ENCODE measurements at regions not wholly inside any gene's neighbourhood (a gene's known extent, or its start where the extent isn't known, plus 50 kb on each side); places are given as distances from the start of the nearest gene placed in this dataset.

GRCh38 chr4:83704786-83705185 is 168.9 kb downstream of the GPAT3 start:
- no peaks in the 10 kb centered on the region for H3K79me2 ChIP-seq (replicated peaks; ENCODE audit: insufficient read depth)
- Mint-ChIP-seq H3K27ac (no peak overlapping the region), H3K4me3 (no peak overlapping the region), H3K4me1 (peaks cover 24% of the 10 kb centered on the region), H3K9me3 (peaks cover 5% of the 10 kb centered on the region; the same call in 2 of the 3 replicates), H3K36me3 (ENCODE audit: low read depth) (peaks cover 4% of the 10 kb centered on the region; the same call in 2 of the 3 replicates), H3K27me3 (ENCODE audit: insufficient read depth, low read depth, poor library complexity) (no peaks in the 10 kb centered on the region)
- no peaks in the 10 kb centered on the region for H3K9me2 ChIP-seq (ENCODE audit: insufficient read depth)
- H3K27me3 ChIP-seq (ENCODE audit: insufficient read depth), result no peaks in the 10 kb centered on the region
- no peak for TF ChIP-seq ETS1 (IDR thresholded peaks at IDR 0.05)
- no peak for TF ChIP-seq EZH2phosphoT487 (IDR thresholded peaks at IDR 0.05; ENCODE audit: unreplicated experiment)
- no peak for TF ChIP-seq ZNF462 (CRISPR knock-in tag; IDR thresholded peaks at IDR 0.05)
- TF ChIP-seq ZNF331 (CRISPR knock-in tag; IDR thresholded peaks at IDR 0.05; ENCODE audit: low read depth), result no peak
- TF ChIP-seq NANOG (IDR thresholded peaks at IDR 0.05; ENCODE audit: borderline replicate concordance), result no peak
- TF ChIP-seq, protein P1, sequence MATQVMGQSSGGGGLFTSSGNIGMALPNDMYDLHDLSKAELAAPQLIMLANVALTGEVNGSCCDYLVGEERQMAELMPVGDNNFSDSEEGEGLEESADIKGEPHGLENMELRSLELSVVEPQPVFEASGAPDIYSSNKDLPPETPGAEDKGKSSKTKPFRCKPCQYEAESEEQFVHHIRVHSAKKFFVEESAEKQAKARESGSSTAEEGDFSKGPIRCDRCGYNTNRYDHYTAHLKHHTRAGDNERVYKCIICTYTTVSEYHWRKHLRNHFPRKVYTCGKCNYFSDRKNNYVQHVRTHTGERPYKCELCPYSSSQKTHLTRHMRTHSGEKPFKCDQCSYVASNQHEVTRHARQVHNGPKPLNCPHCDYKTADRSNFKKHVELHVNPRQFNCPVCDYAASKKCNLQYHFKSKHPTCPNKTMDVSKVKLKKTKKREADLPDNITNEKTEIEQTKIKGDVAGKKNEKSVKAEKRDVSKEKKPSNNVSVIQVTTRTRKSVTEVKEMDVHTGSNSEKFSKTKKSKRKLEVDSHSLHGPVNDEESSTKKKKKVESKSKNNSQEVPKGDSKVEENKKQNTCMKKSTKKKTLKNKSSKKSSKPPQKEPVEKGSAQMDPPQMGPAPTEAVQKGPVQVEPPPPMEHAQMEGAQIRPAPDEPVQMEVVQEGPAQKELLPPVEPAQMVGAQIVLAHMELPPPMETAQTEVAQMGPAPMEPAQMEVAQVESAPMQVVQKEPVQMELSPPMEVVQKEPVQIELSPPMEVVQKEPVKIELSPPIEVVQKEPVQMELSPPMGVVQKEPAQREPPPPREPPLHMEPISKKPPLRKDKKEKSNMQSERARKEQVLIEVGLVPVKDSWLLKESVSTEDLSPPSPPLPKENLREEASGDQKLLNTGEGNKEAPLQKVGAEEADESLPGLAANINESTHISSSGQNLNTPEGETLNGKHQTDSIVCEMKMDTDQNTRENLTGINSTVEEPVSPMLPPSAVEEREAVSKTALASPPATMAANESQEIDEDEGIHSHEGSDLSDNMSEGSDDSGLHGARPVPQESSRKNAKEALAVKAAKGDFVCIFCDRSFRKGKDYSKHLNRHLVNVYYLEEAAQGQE (IDR thresholded peaks at IDR 0.05; ENCODE audit: unreplicated experiment), result no peak
- no peak for TF ChIP-seq JUNB (IDR thresholded peaks at IDR 0.05; ENCODE audit: unreplicated experiment)
- TF ChIP-seq STAT1 (IDR thresholded peaks at IDR 0.05; ENCODE audit: unreplicated experiment), result no peak
- TF ChIP-seq EZH2 (IDR thresholded peaks at IDR 0.05; ENCODE audit: low read depth, unreplicated experiment), result no peak
- TF ChIP-seq, protein P2, sequence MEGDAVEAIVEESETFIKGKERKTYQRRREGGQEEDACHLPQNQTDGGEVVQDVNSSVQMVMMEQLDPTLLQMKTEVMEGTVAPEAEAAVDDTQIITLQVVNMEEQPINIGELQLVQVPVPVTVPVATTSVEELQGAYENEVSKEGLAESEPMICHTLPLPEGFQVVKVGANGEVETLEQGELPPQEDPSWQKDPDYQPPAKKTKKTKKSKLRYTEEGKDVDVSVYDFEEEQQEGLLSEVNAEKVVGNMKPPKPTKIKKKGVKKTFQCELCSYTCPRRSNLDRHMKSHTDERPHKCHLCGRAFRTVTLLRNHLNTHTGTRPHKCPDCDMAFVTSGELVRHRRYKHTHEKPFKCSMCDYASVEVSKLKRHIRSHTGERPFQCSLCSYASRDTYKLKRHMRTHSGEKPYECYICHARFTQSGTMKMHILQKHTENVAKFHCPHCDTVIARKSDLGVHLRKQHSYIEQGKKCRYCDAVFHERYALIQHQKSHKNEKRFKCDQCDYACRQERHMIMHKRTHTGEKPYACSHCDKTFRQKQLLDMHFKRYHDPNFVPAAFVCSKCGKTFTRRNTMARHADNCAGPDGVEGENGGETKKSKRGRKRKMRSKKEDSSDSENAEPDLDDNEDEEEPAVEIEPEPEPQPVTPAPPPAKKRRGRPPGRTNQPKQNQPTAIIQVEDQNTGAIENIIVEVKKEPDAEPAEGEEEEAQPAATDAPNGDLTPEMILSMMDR (conservative IDR thresholded peaks at IDR 0.05; ENCODE audit: low read depth in 2 of 2), result no peak
- TF ChIP-seq ZNF114 (CRISPR knock-in tag; IDR thresholded peaks at IDR 0.05), result no peak
- TF ChIP-seq POLR2AphosphoS5 (IDR thresholded peaks at IDR 0.05; ENCODE audit: low read depth), result no peak
- no peak for TF ChIP-seq CREB1 (CRISPR knock-in tag; IDR thresholded peaks at IDR 0.05; ENCODE audit: low read depth)
- no peak overlapping the region for H2AFZ ChIP-seq
- H3K4me1 ChIP-seq (ENCODE audit: insufficient read depth), result peaks cover 23% of the 10 kb centered on the region
- H4K20me1 ChIP-seq (replicated peaks; ENCODE audit: insufficient read depth), result no peaks in the 10 kb centered on the region
- H3F3A ChIP-seq (replicated peaks; ENCODE audit: low read depth), result no peaks in the 10 kb centered on the region
- ATAC-seq, result no peak
- H3K36me3 ChIP-seq (ENCODE audit: insufficient read depth), result no peaks in the 10 kb centered on the region
- H3K4me3 ChIP-seq, result no peak overlapping the region
- no peak overlapping the region for H3K27ac ChIP-seq (ENCODE audit: low read depth)
- no peak overlapping the region for H3K4me2 ChIP-seq
- DNase-seq (ENCODE audit: low spot score), result no peak

Data from GM23338 (cell line).